SH-SY5Y (cell line): ENCODE measurements at regions not wholly inside any gene's neighbourhood (a gene's known extent, or its start where the extent isn't known, plus 50 kb on each side); places are given as distances from the start of the nearest gene placed in this dataset.

Experiments used
- GATA2 ChIP-seq: IDR thresholded peaks from 2 replicates; pipeline ENCODE4 v1.6.1; 2011; ENCODE audit warnings: mild to moderate bottlenecking, low read depth, low read length
- GATA3 ChIP-seq: IDR thresholded peaks from 2 replicates; pipeline ENCODE4 v1.6.1; 2011; ENCODE audit warnings: low read depth, mild to moderate bottlenecking, low read length, moderate library complexity

DNA sequence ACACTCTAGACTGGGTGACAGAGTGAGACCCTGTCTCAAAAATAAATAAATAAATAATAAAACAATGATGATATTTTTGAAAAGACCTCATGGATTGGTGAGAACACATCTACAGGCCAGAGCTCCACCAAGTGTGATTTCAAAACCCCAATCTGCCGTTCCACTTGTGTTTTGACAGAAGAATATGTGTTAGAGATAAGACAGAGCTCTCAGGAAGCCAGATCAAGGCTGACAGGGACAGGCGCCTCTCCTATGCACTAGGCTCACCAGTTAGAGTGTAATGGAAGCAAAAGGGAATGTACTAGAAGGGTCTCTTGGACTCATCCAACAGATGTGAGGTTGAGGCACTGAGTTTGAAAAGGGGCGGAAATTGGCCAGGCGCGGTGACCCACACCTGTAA, 110.7 kb upstream of the ERRFI1 start:
- TF ChIP-seq GATA2 (no peak), GATA3 (no peak)
